SK-N-SH (cell line): ENCODE measurements at regions not wholly inside any gene's neighbourhood (a gene's known extent, or its start where the extent isn't known, plus 50 kb on each side); places are given as distances from the start of the nearest gene placed in this dataset.

Source experiments
- CTCF ChIA-PET: fragments of 300-600, 350-600 bp; formaldehyde crosslinking; extraction: SDS; loops from one replicate; lab custom pipeline; 2021; lab: Yijun Ruan, JAX
- POLR2A ChIA-PET: fragments of 350-600 bp; sonication (Branson Sonifier 250); formaldehyde crosslinking; extraction: SDS; loops from one replicate; lab custom pipeline; 2020; ENCODE audit warnings: antibody characterized with exemption, inconsistent platforms; lab: Yijun Ruan, JAX
- DNase-seq: peaks from one replicate; pipeline ENCODE4 v3.0.0; 2012
- H2AFZ ChIP-seq: fragments of 200-600 bp; sonication (generic); 2 replicates; pipeline ENCODE4 v1.8.1; 2016; ENCODE audit warnings: antibody characterized with exemption, mild to moderate bottlenecking, low read depth
- H3F3A ChIP-seq: fragments of 200-600 bp; sonication (generic); replicated peaks from 2 replicates; pipeline ENCODE3; 2016; ENCODE audit warnings: antibody characterized with exemption, mild to moderate bottlenecking; ENCODE audit not compliant: insufficient read depth
- H3K27ac ChIP-seq, 2 experiments: fragments of 200-500 bp in 1 of 2; fragments of 200-600 bp in 1 of 2; sonication (Bioruptor generic) in 1 of 2; sonication (generic), shearing (Covaris generic) in 1 of 2; 2 replicates each; pipeline versions ENCODE4 v1.5.1 to v1.6.1; 2014 to 2016; ENCODE audit warnings: low read depth in 2 of 2, inconsistent platforms in 1 of 2, low read length in 1 of 2, mild to moderate bottlenecking in 1 of 2, mixed read lengths in 1 of 2
- H3K27me3 ChIP-seq: fragments of 200-600 bp; sonication (generic), shearing (Covaris generic); 2 replicates; pipeline ENCODE4 v1.6.1; 2016; ENCODE audit warnings: mixed run types; ENCODE audit not compliant: insufficient read depth
- H3K36me3 ChIP-seq, 2 experiments: fragments of 200-500 bp in 1 of 2; fragments of 200-600 bp in 1 of 2; sonication (Bioruptor generic) in 1 of 2; sonication (generic) in 1 of 2; replicated peaks in 1 of 2; 2 replicates each; pipeline versions ENCODE3 to v1.5.1; 2014 to 2016; ENCODE audit warnings: low read length in 1 of 2, mild to moderate bottlenecking in 1 of 2; ENCODE audit not compliant: insufficient read depth in 2 of 2, control insufficient read depth in 1 of 2
- H3K4me1 ChIP-seq, 2 experiments: fragments of 200-500 bp in 1 of 2; fragments of 200-600 bp in 1 of 2; sonication (Bioruptor generic) in 1 of 2; sonication (generic), shearing (Covaris generic) in 1 of 2; 2 replicates each; pipeline versions ENCODE4 v1.5.1 to v1.6.1; 2014 to 2016; ENCODE audit warnings: low read depth in 1 of 2, low read length in 1 of 2, mixed run types in 1 of 2; ENCODE audit not compliant: insufficient read depth in 2 of 2, control insufficient read depth in 1 of 2
- H3K4me2 ChIP-seq: fragments of 200-600 bp; sonication (generic), shearing (Covaris generic); 2 replicates; pipeline ENCODE4 v1.6.1; 2017; ENCODE audit warnings: mixed run types
- H3K4me3 ChIP-seq, 2 experiments: fragments of 200-500 bp in 1 of 2; fragments of 200-600 bp in 1 of 2; sonication (Bioruptor generic) in 1 of 2; sonication (generic), shearing (Covaris generic) in 1 of 2; 2 replicates each; pipeline versions ENCODE4 v1.5.1 to v1.8.1; 2014 to 2016; ENCODE audit warnings: low read depth in 2 of 2, inconsistent platforms in 1 of 2, low read length in 1 of 2, mild to moderate bottlenecking in 1 of 2, mixed read lengths in 1 of 2, moderate library complexity in 1 of 2
- H3K79me2 ChIP-seq: fragments of 200-600 bp; sonication (generic); 2 replicates; pipeline ENCODE4 v1.8.1; 2017; ENCODE audit warnings: mild to moderate bottlenecking; ENCODE audit not compliant: insufficient read depth
- H3K9ac ChIP-seq: fragments of 200-600 bp; sonication (generic); 2 replicates; pipeline ENCODE4 v1.6.1; 2017; ENCODE audit warnings: mixed run types
- H3K9me2 ChIP-seq: fragments of 200-600 bp; sonication (generic); 2 replicates; pipeline ENCODE4 v1.6.1; 2017; ENCODE audit warnings: mixed run types
- H3K9me3 ChIP-seq: fragments of 200-600 bp; sonication (generic); 2 replicates; pipeline ENCODE4 v1.6.1; 2017; ENCODE audit warnings: mixed run types, mild to moderate bottlenecking, moderate library complexity
- H4K20me1 ChIP-seq: fragments of 200-600 bp; sonication (generic); 2 replicates; pipeline ENCODE4 v1.6.1; 2017; ENCODE audit warnings: mild to moderate bottlenecking, mixed run types; ENCODE audit not compliant: insufficient read depth
- CHD2 ChIP-seq: fragments of 150-350 bp; IDR thresholded peaks from 2 replicates; pipeline ENCODE4 v1.6.1; 2018; ENCODE audit warnings: low read length; ENCODE audit not compliant: partially characterized antibody
- FOSL2 ChIP-seq: IDR thresholded peaks from 2 replicates; pipeline ENCODE4 v1.4.0; 2012; ENCODE audit warnings: low read depth, mild to moderate bottlenecking, moderate library complexity, borderline replicate concordance
- FOXJ3 ChIP-seq: sonication (generic); formaldehyde crosslinking; IDR thresholded peaks from 2 replicates; pipeline ENCODE4 v1.5.1; 2020; ENCODE audit warnings: mild to moderate bottlenecking, missing genetic modification reagents
- GATA2 ChIP-seq: sonication (generic); formaldehyde crosslinking; IDR thresholded peaks from 2 replicates; pipeline ENCODE4 v1.5.0; 2020; ENCODE audit warnings: mild to moderate bottlenecking, missing genetic modification reagents
- JUND ChIP-seq: IDR thresholded peaks from 2 replicates; pipeline ENCODE4 v1.4.0; 2012
- MEF2A ChIP-seq: IDR thresholded peaks from 2 replicates; pipeline ENCODE4 v1.4.0; 2012; ENCODE audit warnings: low read depth, borderline replicate concordance
- NFIC ChIP-seq: IDR thresholded peaks from 2 replicates; pipeline ENCODE4 v1.4.0; 2012; ENCODE audit warnings: borderline replicate concordance
- POLR2AphosphoS5 ChIP-seq: IDR thresholded peaks from 2 replicates; pipeline ENCODE4 v1.6.1; 2012; ENCODE audit warnings: low read depth, low read length
- RCOR1 ChIP-seq: fragments of 150-350 bp; IDR thresholded peaks from 2 replicates; pipeline ENCODE4 v1.6.1; 2017; ENCODE audit warnings: antibody characterized with exemption, low read length
- RXRA ChIP-seq: IDR thresholded peaks from 2 replicates; pipeline ENCODE4 v1.4.0; 2012; ENCODE audit warnings: low read depth, mild to moderate bottlenecking, borderline replicate concordance
- SMC3 ChIP-seq: IDR thresholded peaks from 2 replicates; pipeline ENCODE4 v1.6.1; 2012; ENCODE audit warnings: low read depth, low read length, improper control_type of control experiment
- TAF1 ChIP-seq: IDR thresholded peaks from 2 replicates; pipeline ENCODE4 v1.6.1; 2012; ENCODE audit warnings: low read depth, mild to moderate bottlenecking, low read length, moderate library complexity, borderline replicate concordance
- TCF12 ChIP-seq: IDR thresholded peaks from 2 replicates; pipeline ENCODE4 v1.4.0; 2012
- YY1 ChIP-seq: IDR thresholded peaks from 2 replicates; pipeline ENCODE4 v1.4.0; 2012; ENCODE audit warnings: low read depth, mild to moderate bottlenecking
- WGBS: methylation state at CpG from one replicate; pipeline ENCODE4 v1.1.6; 2017; ENCODE audit warnings: low lambda C conversion rate; 5-methylcytosine and 5-hydroxymethylcytosine counted together
- TF ChIP-seq, protein P1 (sequence below): IDR thresholded peaks from 2 replicates; pipeline ENCODE4 v1.4.0; 2012; ENCODE audit warnings: low read depth, borderline replicate concordance
- TF ChIP-seq, protein P2 (sequence below): fragments of 200-600 bp; sonication (generic); IDR thresholded peaks from 2 replicates; pipeline ENCODE4 v1.6.1; 2017; ENCODE audit warnings: antibody characterized with exemption, mild to moderate bottlenecking, moderate library complexity
- TF ChIP-seq, protein P3 (sequence below): IDR thresholded peaks from 2 replicates; pipeline ENCODE4 v1.4.0; 2012; ENCODE audit warnings: low read depth
- TF ChIP-seq, protein P4 (sequence below): IDR thresholded peaks from 2 replicates; pipeline ENCODE4; 2012
- TF ChIP-seq, protein P5 (sequence below): IDR thresholded peaks from 2 replicates; pipeline ENCODE4 v1.4.0; 2012; ENCODE audit warnings: low read depth, borderline replicate concordance
- TF ChIP-seq, protein P6 (sequence below): IDR thresholded peaks from 2 replicates; pipeline ENCODE4 v1.6.1; 2012; ENCODE audit warnings: mild to moderate bottlenecking, low read depth, low read length, moderate library complexity

DNA sequence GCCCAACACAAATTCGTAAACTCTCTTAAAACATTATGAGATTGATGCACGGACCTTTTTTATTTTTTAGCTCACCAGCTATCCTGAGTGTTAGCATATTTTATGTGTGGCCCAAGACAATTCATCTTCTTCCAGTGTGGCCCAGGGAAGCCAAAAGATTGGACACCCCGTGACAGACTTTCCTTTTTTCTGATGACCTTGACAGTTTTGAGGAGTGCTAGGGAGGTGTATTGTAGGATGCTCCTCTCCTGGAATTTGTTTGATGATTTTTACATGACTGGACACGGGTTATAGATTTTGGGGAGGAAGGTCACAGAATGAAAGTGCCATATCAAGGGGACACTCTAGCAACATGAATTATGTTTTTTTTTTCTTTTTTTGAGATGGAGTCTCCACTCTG, 69.3 kb upstream of the FANCC start:
- POLR2A ChIA-PET, result no interaction called here
- 92% methylated on average over 4 of the region's 4 CpGs for WGBS
- no peaks in the 10 kb centered on the region for H3K79me2 ChIP-seq
- H2AFZ ChIP-seq, result no peak overlapping the region
- H3K27ac ChIP-seq, result no peak overlapping the region
- no peaks in the 10 kb centered on the region for H3K27me3 ChIP-seq
- H3K9ac ChIP-seq, result no peak overlapping the region
- TF ChIP-seq, protein P1, sequence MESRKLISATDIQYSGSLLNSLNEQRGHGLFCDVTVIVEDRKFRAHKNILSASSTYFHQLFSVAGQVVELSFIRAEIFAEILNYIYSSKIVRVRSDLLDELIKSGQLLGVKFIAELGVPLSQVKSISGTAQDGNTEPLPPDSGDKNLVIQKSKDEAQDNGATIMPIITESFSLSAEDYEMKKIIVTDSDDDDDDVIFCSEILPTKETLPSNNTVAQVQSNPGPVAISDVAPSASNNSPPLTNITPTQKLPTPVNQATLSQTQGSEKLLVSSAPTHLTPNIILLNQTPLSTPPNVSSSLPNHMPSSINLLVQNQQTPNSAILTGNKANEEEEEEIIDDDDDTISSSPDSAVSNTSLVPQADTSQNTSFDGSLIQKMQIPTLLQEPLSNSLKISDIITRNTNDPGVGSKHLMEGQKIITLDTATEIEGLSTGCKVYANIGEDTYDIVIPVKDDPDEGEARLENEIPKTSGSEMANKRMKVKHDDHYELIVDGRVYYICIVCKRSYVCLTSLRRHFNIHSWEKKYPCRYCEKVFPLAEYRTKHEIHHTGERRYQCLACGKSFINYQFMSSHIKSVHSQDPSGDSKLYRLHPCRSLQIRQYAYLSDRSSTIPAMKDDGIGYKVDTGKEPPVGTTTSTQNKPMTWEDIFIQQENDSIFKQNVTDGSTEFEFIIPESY, result no peak
- TF ChIP-seq JUND (no peak), TAF1 (no peak), NFIC (no peak), SMC3 (no peak), CHD2 (no peak), RCOR1 (no peak), POLR2AphosphoS5 (no peak), TCF12 (no peak), RXRA (no peak), GATA2 (no peak), FOSL2 (no peak), FOXJ3 (CRISPR knock-in tag) (no peak), MEF2A (no peak), YY1 (no peak)
- TF ChIP-seq, protein P2, sequence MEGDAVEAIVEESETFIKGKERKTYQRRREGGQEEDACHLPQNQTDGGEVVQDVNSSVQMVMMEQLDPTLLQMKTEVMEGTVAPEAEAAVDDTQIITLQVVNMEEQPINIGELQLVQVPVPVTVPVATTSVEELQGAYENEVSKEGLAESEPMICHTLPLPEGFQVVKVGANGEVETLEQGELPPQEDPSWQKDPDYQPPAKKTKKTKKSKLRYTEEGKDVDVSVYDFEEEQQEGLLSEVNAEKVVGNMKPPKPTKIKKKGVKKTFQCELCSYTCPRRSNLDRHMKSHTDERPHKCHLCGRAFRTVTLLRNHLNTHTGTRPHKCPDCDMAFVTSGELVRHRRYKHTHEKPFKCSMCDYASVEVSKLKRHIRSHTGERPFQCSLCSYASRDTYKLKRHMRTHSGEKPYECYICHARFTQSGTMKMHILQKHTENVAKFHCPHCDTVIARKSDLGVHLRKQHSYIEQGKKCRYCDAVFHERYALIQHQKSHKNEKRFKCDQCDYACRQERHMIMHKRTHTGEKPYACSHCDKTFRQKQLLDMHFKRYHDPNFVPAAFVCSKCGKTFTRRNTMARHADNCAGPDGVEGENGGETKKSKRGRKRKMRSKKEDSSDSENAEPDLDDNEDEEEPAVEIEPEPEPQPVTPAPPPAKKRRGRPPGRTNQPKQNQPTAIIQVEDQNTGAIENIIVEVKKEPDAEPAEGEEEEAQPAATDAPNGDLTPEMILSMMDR, result no peak
- TF ChIP-seq, protein P3, sequence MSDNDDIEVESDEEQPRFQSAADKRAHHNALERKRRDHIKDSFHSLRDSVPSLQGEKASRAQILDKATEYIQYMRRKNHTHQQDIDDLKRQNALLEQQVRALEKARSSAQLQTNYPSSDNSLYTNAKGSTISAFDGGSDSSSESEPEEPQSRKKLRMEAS, result no peak
- TF ChIP-seq, protein P4, sequence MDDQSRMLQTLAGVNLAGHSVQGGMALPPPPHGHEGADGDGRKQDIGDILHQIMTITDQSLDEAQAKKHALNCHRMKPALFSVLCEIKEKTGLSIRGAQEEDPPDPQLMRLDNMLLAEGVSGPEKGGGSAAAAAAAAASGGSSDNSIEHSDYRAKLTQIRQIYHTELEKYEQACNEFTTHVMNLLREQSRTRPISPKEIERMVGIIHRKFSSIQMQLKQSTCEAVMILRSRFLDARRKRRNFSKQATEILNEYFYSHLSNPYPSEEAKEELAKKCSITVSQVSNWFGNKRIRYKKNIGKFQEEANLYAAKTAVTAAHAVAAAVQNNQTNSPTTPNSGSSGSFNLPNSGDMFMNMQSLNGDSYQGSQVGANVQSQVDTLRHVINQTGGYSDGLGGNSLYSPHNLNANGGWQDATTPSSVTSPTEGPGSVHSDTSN, result no peak
- TF ChIP-seq, protein P5, sequence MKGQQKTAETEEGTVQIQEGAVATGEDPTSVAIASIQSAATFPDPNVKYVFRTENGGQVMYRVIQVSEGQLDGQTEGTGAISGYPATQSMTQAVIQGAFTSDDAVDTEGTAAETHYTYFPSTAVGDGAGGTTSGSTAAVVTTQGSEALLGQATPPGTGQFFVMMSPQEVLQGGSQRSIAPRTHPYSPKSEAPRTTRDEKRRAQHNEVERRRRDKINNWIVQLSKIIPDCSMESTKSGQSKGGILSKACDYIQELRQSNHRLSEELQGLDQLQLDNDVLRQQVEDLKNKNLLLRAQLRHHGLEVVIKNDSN, result no peak
- TF ChIP-seq, protein P6, sequence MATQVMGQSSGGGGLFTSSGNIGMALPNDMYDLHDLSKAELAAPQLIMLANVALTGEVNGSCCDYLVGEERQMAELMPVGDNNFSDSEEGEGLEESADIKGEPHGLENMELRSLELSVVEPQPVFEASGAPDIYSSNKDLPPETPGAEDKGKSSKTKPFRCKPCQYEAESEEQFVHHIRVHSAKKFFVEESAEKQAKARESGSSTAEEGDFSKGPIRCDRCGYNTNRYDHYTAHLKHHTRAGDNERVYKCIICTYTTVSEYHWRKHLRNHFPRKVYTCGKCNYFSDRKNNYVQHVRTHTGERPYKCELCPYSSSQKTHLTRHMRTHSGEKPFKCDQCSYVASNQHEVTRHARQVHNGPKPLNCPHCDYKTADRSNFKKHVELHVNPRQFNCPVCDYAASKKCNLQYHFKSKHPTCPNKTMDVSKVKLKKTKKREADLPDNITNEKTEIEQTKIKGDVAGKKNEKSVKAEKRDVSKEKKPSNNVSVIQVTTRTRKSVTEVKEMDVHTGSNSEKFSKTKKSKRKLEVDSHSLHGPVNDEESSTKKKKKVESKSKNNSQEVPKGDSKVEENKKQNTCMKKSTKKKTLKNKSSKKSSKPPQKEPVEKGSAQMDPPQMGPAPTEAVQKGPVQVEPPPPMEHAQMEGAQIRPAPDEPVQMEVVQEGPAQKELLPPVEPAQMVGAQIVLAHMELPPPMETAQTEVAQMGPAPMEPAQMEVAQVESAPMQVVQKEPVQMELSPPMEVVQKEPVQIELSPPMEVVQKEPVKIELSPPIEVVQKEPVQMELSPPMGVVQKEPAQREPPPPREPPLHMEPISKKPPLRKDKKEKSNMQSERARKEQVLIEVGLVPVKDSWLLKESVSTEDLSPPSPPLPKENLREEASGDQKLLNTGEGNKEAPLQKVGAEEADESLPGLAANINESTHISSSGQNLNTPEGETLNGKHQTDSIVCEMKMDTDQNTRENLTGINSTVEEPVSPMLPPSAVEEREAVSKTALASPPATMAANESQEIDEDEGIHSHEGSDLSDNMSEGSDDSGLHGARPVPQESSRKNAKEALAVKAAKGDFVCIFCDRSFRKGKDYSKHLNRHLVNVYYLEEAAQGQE, result no peak
- CTCF ChIA-PET, result no interaction called here
- H3K36me3 ChIP-seq, result no peaks in the 10 kb centered on the region
- peaks cover 3% of the 10 kb centered on the region for H3F3A ChIP-seq
- no peaks in the 10 kb centered on the region for H3K9me2 ChIP-seq
- no peak overlapping the region for H3K4me2 ChIP-seq
- no peak for DNase-seq
- no peaks in the 10 kb centered on the region for H4K20me1 ChIP-seq
- H3K4me1 ChIP-seq, result peaks cover 4 to 9% of the 10 kb centered on the region in 2 experiments; a peak in 2 of 4 replicates
- no peak overlapping the region for H3K4me3 ChIP-seq
- no peaks in the 10 kb centered on the region for H3K9me3 ChIP-seq
